ENCODE measurements at regions not wholly inside any gene's neighbourhood (a gene's known extent, or its start where the extent isn't known, plus 50 kb on each side); places are given as distances from the start of the nearest gene placed in this dataset.

DNA sequence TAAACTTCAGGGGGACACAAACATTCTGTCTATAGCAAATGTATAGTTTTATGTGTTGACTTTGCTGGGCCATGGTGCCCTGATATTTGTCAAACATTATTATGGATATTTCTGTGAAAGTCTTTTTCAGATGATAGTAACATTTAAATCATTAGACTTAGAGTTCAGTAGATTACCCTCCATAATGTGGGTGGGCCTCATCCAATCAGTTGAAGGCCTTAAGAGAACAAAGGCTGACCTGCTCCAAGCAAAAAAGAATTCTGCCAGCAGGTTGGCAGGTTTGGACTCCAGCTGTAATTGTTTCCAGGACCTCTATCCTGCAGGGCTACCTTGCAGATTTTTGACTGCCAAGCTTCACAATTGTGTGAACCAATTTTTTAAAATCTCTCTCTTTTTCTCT is 1250.9 kb downstream of the ROBO1 start:
- no peak for DNase-seq (ENCODE audit: low spot score)

DNA sequence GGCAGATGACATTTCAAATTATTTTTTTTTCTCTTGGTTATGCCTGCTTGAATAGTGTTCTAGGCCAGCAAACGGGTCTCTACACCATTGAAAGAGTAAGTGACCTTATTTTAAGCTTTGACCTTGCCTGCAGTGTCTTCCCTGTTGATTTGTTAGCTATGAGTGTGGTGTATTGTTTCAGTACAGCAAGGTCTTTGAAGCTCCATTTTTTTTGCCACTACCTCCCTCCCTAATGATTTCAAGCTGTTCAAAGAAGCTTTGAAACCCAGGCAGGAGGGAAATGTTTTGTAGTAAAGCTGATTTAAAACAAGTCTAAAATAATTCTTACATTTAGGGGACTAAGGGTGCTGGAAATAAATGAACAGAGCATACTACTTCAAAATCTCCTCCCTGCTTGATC is 1249.8 kb downstream of the ROBO1 start:
- DNase-seq (ENCODE audit: low spot score), result no peak

DNA sequence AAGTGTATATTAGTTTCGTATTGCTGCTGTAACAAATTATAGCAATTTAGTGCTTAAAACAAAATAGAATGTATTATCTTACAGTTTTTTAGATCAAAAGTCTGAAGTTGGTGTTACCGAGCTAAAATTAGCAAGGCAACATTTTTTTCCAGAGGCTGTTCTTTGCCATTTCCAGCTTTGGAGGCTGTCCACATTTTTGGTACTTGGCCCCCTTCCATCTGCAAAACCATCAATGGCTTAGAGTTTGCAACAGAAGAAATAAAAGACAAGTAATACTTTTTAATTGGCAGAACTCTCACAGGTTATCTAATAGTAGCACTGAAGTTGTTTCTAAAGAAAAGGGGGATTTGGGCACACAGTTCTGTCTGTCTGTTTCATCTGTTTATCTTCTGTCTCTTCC is 1248.5 kb downstream of the ROBO1 start:
- no peak for DNase-seq (ENCODE audit: low spot score)

DNA sequence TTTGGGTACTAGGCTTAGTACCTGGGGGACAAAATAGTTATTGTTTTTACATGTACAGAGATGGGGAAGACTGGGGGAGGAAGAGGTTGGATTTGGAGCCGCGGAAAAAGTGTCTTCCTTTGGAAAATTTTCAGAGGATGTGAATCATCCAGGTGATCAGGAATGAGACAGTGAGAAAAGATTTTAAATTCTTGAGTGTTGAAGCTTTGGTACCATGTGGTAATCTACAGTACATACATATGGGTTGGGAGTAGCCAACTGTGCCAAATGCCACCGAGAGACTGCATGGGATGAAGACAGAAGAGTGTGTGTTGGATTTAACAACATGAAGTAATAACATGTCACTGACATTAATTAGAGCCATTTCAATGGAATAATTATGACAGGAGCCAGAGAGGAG is 1238.2 kb downstream of the ROBO1 start:
- DNase-seq (ENCODE audit: low spot score), result no peak

DNA sequence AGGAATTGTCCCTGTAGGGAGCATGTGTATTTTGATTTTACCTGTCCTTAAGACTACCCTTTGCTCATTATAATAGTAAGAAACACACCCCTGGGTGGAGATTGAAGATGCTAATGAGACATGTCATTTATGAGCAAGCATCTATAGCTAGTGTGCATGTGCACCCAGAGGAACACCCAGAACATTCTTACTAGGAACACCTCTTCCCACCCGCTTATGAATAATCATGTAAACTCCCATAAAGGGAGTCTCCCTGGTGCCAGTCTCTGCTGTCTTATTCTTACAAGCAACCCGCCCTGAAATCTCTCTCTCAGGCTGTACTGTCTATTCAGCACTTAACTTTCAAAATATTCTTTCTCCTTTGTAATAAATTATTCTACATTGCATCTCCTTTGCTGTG is 1227.3 kb downstream of the ROBO1 start:
- DNase-seq (ENCODE audit: low spot score), result no peak

DNA sequence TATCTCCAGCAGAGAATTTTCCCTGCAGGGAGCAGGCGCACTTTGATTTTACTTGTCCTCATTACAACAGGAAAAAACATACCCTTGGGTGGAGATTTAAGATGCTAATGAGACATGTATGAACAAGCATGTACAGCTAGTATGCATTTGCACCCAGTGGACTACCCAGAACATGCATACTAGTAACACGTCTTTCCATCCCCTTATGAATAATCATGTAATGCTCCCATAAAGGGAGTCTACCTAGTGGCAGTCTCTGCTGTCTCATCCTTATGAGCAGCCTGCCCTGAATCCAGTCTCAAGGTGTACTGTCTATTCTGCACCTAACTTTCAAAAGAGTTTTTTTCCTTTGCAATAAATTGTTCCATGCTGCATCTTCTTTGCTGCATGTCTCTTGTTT is 1222.0 kb downstream of the ROBO1 start:
- DNase-seq (ENCODE audit: low spot score), result no peak

Measured in pons (tissue), 1 donor.